GM21529 (cell line): ENCODE measurements at regions not wholly inside any gene's neighbourhood (a gene's known extent, or its start where the extent isn't known, plus 50 kb on each side); places are given as distances from the start of the nearest gene placed in this dataset.

Experiments used
- ATAC-seq: cut with Tn5 transposase; IDR thresholded peaks from one replicate; pipeline ENCODE4 v1.9.1; 2021; ENCODE audit not compliant: unreplicated experiment

DNA sequence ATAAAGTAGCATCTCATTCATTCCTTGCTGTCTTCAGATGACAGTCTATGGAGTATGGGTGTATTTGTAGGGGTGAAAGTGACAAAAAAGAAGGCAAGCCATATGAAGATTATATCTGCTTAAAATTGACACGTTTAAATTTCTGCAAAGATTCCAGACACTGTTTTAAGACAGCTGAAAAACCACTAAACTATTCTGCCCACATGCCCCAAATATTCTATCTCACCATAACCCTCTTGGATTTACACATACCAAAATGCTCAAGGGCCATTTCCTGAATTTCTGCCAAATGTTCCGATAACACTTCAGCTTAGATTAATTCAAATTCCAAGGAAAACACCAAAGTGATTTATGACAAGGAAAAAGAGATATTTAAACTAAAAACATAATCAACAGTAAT lies 99.9 kb upstream of the IL6 start:
- no peak for ATAC-seq

DNA sequence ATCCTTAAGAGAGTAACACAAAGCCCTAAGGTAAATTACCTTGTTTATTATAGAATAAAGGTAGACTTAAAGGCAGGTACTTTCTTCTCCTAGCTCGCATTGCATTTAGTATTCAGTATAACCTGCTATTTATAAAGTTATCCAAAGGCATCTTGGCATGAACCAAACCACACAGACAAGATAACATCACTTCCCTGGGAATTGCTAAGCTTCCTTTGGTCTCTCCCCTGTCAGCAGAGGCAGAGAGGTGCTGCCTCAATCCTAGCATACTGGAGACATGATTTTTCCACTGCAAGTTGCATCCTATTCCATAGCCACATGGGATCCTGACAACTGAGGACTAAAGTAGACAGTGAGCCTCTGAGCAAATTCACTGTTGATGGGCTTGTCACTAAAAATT lies 101.7 kb upstream of the IL6 start:
- no peak for ATAC-seq

DNA sequence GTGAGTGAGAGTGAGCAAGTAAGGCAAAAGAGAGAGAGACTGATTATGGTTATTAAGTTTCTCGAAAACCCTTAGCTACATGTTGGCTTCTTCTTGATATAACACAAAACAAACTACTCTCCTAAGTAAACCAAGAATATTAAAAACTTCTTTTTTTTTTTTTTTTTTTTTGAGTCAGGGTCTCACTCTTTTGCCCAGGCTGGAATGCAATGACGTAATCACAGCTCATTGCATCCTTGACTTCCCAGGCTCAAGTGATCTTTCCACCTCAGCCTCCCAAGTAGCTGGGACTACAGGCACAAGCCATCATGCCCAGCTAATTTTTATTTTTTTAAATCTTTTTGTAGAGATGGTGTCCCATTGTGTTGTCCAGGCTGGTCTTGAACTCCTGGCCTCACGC lies 102.2 kb upstream of the IL6 start:
- ATAC-seq = no peak

DNA sequence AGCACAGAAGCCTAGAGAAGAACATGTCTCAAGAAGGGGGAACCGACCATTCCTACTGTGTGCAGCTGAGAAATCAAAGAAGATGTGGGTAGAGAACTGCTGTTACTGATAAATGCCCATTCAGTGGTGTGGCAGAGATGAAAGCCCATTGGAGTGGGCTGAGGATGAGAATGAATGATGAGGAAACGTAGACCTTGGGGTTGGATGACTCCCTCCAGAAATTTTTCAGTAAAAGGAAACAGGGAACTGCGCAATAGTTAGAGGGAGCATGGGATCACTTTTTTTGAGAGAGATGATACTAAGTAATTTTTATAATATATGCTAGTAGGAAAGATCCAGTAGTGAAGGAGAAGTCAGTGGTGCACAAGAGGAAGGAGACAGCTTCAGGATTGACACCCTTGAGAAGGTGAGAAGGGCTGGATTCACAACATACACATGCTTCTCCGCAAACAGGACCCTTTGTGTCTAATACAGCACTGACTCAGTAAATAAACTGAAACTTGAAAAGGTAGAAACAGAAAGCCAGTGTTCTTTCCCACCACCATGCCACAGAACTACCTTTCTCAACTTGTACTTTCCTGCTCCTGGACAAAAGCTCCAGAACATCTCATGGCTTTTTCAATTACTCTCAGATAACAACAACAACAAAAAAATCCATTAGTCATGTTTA lies 104.7 kb upstream of the IL6 start:
- peak; percentile 61 for ATAC-seq

DNA sequence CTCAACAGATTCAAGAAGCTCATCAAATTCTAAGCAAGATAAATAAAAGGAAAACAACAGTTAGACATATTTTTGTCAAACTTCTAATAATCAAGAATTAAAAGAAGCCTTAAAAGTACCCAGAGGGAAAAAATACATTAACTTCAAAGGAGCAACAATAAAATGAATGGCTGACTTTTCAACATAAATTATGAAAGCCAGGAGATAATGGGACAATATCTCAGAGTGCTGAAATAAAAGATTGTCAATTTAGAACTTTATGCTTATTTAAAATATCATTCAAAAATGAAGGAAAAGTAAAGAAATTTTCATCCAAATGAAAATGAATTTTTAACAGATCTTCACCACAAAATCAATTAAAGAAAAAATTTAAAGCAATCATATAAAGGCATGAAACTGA lies 108.5 kb upstream of the IL6 start:
- no peak for ATAC-seq

DNA sequence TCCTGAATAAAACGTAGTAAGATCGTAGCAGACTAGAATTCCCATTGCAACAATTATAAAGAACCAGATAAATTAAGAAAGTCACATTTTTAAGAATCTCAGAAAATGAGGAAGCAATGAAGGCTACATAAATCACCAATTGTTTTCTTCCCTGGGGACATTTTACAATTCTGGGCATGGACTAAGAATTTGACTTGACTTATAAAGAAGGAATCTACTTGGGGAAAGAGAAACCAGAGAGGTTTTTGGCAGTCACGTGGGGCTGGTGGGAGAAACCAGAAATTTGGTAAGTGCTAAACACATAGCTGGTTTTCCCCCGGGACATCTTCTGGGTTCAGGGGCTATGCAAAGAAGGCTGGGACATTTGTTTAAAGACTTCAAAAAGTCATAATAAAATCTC lies 109.8 kb upstream of the IL6 start:
- no peak for ATAC-seq

DNA sequence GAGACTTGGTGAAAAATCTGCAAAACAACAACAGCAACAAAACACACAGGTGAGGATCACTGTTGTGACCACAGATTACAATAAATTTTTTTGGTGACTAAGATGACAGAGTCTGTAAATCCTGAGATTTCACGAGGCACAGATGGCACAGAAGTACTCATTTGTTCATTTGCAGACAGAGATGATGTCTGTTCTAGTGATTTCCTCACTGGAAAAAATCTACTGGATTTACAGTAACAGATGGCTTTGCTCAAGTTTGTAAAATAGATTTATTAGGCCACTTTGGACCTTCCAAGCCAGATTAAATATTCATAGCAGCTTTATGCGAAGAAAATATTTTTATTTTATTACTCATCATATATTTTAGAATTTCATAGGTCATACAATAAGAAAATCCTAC lies 113.5 kb upstream of the IL6 start:
- no peak for ATAC-seq

DNA sequence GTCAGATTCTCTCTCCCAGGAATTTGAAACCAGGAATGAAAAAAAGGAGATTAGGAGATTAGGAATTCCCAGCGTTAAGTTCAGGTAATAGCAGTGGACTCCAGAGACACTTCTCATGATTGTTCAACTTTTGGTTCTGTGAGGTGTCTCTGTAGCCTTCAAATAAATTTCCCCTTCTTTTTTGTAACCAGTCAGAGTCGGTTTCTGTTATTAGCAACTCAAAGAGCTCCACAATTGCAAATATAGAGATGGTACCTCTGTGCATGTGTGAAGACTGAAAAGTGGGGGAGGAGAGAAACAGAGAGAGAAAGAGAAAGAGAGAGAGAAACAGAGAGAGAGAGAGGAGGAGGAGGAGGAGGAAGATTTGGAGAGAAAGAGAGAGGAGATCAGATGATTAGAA lies 112.8 kb upstream of the STEAP1B start:
- no peak for ATAC-seq

DNA sequence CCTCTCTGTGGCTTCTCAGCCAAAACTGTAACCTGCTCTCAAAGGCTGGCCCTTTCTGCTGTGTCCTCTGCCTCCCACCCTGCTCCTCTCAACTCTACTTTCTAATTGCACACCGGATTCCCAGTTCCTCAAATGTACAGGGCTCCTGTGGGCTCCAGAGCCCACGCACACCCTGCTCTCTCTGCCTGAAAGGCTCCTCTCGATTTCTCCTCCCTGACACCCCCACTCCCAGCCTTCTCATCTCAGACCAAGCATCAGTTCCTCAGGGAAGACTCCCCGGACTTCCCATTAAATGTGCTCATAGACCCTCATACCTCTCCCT lies 111.7 kb upstream of the STEAP1B start:
- ATAC-seq = peak; percentile 79

DNA sequence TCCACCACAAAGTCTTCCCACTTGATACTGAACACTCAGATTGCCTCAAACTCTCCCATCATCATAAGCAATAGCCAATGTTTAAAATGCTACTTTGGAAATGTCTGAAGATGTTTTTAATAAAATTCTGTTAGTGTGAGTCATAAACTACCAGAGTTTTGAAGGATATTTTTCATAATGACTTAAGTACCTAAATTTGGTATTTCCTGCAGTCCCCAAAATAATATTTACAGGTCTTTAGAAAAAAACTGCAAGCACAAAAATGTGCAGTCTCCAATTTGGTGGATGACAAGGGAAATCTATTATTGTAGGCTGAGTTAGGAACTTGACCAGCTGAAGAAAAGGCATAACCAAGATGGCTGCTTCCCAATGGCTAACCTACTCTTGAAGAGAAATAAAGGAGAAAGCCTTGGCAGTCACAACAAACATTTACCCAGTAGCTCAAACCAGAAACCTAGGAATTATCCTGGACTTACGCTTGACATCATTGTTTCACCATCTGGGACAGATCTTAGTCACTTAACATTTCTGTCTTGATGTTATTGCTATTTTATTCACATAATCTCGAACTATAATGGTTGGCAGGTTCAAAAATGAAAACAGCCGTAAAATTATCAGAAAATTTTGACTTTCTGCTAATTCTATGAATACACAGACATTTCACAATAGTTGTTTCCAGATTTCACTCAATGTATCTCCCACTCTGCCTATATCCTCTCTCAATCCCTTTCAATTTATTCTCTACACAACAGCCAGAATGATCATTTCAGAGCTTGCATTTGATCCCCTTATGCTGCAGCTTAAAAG lies 111.2 kb upstream of the STEAP1B start:
- no peak for ATAC-seq

DNA sequence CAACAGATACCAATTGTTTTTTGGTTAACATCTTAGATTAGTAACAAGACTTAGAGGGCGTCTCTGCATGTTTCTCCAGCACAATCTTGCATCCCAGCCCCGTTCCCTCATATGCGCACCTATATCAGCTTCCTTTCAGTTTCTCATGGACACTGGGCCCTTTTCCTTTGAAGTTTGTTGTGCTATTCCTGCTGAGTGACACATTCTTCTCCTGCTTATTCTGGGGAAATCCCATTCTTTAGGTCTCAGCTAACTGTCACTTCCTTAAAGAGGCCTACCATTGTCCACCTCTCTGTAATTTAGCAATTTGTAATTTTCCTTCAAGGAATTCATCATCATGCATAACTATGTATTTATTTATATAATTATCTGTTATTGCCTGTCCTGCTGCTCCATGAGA lies 110.3 kb upstream of the STEAP1B start:
- no peak for ATAC-seq

DNA sequence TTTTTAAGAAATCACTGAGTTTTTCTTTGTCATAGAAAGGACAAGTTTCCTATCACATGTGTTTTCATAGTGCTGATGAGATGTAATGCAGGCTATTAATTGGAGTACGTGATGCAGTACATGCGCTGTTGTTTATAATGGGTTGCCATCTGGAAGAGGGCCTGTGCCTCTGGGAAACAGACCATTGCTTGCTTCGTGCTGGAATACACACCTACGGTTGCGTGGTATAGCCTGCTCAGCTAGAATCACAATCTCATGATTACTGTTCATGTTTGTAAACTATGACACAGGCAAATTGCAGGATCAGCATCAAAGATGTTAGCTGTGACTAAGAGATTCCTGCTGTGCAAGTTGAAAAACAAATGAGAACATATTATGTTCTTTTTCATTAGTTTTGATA lies 107.2 kb upstream of the STEAP1B start:
- ATAC-seq = no peak

DNA sequence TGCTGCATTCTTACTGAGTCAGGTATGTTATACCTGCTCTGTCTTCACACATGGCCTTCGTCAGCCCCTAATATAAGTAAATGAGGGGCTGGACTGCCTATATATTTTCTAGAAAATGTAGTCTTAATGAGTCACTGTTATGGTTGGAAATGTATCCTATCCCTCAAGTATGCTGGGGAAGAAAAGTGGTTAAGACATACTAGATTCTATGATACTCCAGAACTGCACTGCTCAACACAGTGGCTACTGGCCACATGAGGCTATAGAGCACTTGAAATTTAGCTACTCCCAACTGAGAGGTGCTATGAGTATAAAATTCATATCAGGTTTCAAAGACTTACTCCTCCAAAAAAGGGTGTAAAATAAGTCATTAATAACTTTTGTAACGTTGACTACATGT lies 104.3 kb upstream of the STEAP1B start:
- no peak for ATAC-seq

DNA sequence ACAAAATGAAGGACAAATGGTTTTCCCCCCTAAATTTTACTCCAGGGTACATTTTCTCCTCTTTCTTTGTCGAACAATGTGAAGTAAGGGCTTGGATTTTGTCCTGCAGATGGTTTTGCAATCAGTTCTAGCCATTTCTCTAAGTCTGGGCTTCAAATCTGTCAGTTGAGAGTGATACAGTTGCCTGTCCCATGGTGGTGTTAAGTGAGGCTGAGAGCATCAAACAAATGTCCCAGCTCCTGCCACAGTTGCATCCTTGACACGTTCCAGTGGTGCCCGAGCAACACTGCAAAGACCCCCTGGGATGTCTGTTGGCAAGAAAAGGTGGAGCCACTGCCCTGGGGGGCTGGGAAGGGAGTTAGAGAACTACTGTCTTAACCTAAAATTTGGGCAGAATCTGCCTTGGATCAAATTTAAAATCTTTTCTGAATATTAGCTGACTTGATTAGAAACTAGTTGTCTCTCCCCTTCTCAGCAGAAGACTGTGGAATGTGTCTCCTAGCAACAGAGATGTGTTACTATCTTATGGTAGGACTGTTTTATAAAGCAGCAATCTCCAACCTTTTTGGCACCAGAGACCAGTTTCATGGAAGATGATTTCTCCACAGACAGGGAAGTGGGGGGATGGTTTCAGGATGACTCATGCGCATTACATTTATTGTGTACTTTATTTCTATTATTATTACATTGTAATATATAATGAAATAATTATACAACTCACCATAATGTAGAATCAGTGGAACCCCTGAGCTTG lies 102.0 kb upstream of the STEAP1B start:
- ATAC-seq = no peak

DNA sequence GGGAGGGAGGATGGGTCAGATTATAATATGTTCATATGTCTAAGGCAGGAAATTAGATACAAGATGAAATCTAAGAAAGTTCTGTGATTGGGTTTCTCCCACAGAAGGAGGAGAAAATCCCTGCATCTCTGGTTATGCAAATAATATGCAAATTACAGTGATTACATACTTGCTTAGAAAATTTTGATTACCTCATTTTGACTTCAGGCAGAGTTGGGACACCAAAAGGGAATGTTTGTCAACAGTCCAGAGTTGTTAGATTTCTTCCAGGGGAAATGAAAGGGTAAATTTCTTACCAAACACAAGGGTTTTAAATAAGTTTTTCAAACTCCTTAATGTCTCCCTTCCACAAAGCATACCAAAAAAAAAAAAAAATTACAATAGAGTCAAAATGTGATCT lies 101.4 kb upstream of the STEAP1B start:
- ATAC-seq = no peak

DNA sequence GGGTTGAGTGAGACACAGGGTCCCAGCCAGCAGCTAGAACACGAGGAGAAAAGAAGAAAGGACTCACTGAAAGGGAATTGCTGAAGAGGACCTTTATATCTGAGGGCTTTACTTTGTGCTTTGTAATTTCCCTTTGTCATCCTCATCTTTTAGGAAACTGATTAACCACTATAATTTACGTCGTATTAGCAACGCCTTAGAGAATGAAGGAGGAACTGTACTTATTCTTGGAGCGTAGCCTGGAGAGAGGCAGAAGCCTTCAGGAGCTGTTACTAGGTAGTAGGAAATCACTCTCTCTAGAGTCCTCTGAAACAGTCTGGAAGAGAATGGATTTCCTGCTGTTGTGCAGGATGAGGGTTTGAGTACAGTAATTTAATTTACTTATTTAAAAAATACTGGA lies 101.0 kb upstream of the STEAP1B start:
- ATAC-seq = no peak

DNA sequence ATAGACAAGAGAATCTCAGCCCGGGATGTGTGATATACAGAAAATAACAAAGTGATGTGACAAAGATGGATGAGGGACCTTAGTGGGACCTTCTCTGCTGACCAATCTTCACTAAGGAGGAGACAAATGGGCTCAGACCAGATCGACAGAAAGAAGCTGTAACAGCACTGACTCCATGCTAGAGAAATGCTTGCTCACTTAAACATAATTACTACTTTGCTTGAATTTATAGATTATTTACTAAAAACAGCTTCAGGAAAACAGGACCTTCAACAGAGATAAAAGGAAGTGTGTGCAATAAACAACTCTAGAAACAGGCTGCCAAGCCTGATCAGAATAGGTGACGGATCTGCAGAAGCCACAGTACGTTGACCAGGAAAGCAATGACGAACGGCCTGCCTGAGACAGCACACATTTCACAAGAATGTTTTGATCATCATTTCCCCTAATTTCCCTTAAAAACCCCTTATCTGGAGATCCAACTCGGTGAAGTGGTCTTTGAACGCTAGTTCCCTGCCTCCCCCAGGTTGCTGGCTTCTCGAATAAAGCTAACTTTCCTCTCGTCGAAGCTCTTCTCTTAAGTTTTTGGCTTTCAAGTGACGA lies 98.4 kb upstream of the STEAP1B start:
- no peak for ATAC-seq

DNA sequence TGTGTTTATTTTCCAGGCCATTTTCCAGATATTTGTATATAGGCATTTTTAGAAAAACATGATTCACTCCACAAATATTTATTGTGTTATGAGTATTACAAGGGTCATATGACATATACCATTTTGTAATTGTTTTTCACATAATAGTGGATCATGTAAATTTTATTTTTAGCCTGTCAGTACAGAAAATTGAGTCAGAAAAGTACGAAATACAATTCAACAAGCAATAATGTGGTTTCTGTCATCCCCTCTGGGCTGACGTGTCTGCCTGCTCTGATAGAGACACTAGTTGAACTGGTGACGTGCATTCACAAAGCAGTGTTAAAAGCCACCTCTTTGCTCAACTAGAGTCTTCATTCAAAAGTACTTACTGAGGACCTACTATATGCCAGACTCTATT lies 97.9 kb upstream of the STEAP1B start:
- no peak for ATAC-seq

DNA sequence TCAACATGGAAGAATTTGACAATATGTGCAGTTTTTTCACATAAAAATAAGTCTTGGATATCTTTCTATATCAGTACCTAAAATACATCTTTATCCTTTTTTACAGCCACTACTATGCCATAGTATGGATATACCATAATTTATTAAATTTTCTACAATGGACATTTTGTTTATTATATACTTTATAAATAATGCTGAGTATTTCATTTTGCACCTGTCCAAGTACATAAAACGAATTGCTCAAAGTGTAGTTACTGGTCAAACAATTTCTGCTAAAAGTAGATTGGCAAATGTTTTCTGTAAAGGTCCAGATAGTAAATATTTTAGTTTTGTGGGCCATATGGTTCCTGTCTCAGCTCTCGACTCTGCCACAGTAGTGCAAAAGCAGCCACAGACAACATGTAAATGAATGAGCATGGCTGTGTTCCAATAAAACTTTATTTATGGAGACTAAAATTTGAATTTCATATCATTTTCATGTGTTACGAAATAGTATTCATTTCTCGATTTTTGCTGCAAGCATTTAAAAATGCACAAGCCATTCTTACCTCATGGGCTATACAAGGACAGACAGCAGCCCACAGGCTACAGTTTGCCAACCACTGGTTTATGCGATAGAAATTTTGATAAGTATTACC lies 96.9 kb upstream of the STEAP1B start:
- ATAC-seq = no peak

DNA sequence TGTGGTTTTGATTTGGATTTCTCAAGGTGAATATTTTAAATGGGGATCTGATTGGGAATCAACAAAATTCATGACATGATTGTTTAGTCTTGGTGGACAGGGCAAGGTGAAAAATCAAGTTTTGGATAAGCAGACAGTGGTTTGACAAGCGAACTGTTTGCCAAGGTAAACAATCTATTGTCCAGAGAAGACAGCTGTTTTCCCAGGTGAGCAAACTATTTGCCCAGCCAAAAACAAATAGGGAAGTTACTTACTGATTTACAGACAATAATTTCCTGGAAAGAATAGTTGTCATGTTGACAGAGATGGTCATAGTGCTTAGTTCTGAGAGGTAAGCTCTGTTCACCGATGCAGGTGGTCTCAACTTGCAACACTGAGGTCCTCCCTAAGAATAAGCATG lies 94.0 kb upstream of the STEAP1B start:
- no peak for ATAC-seq

DNA sequence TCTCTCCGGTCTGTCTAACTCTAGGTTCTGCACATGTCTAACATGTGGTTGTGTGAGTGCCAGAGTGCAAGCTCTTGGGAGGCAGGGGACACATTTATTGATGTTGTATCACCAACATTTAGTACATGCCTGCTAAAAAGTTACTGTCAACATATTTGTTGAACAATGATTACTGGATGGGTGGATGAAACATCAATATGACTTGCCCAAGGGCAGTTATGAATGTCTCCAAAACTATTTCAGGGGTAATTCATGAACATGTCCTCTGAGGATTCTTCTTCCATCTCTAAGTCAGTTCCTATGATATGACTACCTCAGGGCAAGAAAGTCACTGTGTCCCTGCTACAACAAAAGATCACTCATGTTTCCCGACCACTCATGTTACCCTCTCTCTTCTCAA lies 91.3 kb upstream of the STEAP1B start:
- ATAC-seq = no peak
